G401 (cell line): ENCODE measurements at regions not wholly inside any gene's neighbourhood (a gene's known extent, or its start where the extent isn't known, plus 50 kb on each side); places are given as distances from the start of the nearest gene placed in this dataset.
A peak's percentile ranks its signal among the peaks of the same experiment; 100 is the strongest.

Experiments
- DNase-seq: peaks from one replicate; pipeline ENCODE4 v3.0.0-alpha.2; 2015; ENCODE audit warnings: low spot score
- in situ Hi-C: cut with HindIII; loops from 2 replicates; pipeline ENCODE4 v1.10.0; 2016; ENCODE audit warnings: low sequenced_read_pairs, mixed read lengths

DNA sequence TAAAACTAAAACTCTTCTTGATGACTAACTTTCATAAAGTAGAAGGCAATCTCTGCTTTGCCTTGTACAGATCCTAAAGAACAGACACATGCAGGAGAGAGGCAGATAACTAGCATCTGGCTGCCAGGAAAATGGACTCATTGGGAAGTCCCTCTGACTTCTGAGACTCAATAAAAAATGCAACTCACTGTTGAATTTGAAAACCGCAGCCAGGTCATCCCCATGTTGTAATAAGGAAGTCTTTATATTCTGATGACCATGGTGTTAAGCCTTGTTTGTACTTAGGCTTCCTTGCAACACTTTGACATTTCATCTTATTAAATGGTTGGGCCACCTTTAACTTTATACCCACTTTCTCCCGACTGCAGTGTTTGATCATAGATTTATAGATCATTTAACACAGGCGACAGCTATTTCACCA lies 375.1 kb upstream of the KCNH7 start:
- DNase-seq, result no peak
- in situ Hi-C loops, result no loop called here

GRCh38 chr2:163210430-163210918 lies 371.9 kb upstream of the KCNH7 start:
- no peak for DNase-seq
- in situ Hi-C loops, result no loop called here

- in situ Hi-C loops, result no loop called here
- DNase-seq, result no peak
Observed at GRCh38 chr2:163207693-163208370, 369.3 kb upstream of the KCNH7 start.

GRCh38 chr2:163205589-163206254 lies 367.2 kb upstream of the KCNH7 start:
- DNase-seq, result no peak
- in situ Hi-C loops, result no loop called here

DNA sequence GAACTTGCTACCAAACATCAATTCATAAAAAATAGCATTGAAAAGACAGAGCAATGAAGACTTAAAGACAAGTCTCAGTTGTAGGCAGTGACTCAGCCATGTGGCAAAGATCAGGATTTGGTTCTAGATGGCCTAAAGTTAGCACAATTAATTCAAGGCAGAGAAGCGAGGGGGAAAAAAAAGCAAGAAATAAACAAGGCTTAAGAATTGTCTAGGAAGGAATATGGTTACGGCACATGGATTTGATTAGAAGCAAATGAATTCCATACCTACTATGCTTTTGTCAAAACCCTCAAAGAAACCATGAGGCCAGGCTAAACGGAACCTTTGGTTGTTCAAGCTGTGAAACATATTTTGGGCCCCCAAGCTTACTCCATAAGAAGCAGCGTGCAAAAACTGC lies 362.2 kb upstream of the KCNH7 start:
- DNase-seq, result no peak
- in situ Hi-C loops, result no loop called here

DNA sequence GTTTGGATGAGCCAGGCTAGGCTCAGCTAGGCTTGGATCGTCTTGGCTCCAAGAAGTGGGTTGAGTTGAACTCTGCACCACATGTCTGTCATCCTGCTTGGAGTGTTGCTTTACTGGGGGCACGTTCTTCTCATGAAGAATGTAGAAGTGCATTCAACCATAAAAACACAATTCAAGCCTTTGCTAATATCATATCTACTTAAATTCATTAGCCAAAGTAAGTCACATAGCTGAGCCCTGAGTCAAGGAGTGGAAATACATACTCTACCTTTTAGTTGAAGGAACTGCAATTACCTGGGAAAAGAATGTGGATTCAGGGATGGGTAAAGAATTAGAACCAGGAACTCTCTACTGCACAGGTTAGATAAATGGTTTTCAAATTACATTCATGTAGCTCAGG lies 360.4 kb upstream of the KCNH7 start:
- peak; percentile 33 for DNase-seq
- in situ Hi-C loops, result no loop called here

DNA sequence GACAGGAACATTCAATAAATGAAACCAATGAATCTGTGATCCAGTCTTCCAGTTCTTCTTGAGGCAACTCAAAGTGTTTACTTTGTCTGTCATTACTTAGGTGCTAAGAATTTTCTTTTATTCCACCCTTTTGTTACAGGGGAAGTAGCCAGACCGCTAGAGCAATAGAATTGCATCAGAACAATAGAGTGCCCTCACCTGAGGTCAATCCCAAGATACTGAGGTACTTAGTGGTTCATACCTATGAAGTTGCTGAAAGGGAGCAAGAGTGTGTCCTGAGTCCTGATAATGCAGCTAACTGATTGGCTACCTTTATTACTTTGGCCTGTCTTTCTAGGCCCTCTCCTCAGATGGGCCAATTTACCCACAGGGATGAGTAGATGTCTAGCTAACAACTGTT lies 359.4 kb upstream of the KCNH7 start:
- in situ Hi-C loops, result no loop called here
- peak; percentile 21 for DNase-seq

DNA sequence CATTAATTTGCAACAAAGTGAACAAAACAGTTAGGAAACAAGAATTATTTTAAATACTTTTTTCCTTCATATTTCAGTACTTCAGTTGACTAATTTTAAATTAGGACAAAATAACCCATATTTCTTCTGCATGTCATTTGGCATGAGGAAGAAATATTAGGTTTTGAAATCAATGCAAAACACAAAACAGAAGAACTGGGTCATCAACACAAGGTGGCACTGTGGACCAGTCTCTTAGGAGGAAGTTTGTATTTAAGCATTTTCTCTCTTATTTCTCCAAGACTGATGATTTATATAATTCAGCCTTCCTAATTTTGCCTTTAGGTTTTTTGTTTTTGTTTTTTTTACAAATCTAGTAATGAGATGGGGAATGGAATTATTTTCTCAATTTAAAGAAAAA lies 352.8 kb upstream of the KCNH7 start:
- in situ Hi-C loops, result no loop called here
- peak; percentile 48 for DNase-seq

GRCh38 chr2:163187995-163188655 lies 349.6 kb upstream of the KCNH7 start:
- in situ Hi-C loops, result no loop called here
- DNase-seq, result no peak

DNA sequence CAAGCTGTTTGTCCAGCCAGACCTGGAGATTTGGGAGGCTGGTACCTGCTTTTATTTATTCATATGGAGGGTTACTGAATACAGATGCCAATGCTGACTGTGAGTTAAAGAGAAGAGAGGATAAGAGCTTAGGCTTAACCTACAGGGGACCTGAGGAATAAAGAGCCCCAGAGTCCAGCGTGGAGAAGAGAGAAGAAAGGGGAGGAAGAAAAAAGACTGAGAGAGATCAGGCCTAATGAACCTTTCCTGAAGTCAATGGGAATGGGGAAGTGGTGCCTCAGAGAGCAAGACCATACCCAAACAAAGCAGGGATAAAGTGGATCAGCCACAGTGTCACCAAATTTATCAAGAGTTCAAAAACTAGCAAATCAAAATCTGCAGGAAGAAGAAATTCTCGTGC lies 348.6 kb upstream of the KCNH7 start:
- DNase-seq, result no peak
- in situ Hi-C loops, result no loop called here

- DNase-seq, result no peak
- in situ Hi-C loops, result no loop called here
Observed at GRCh38 chr2:163185160-163185559, 346.6 kb upstream of the KCNH7 start.

DNA sequence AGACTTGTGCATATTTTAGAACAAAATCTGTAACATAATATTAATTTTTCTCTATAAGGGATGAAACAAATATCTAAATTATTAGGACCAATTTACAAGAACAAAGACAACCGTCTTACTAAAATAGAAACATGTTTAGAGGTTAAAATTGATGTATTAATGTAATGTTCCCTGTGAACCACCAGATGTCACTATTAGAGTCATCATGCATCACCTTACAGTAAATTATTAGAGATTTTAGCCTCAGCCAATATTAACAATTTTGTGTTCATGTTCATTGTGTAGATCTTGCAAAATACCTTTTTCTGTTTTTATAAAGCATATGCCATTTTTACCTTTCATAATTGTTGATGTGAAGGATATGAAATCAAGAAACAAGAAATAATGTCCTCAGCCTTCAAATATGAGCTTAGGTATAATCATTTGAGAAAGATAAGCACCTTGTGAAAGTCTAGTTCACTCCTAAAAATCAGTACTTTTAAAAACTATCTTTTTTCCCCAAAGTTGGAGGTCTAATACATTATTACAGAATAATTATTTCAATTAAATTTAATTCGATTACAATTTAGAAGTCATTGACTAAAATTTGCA lies 344.3 kb upstream of the KCNH7 start:
- in situ Hi-C loops, result no loop called here
- no peak for DNase-seq

GRCh38 chr2:163177592-163177991 lies 339.0 kb upstream of the KCNH7 start:
- DNase-seq, result peak; percentile 26
- in situ Hi-C loops, result no loop called here

GRCh38 chr2:163175294-163175693 lies 336.7 kb upstream of the KCNH7 start:
- DNase-seq, result no peak
- in situ Hi-C loops, result no loop called here

GRCh38 chr2:163173591-163173990 lies 335.0 kb upstream of the KCNH7 start:
- in situ Hi-C loops, result no loop called here
- DNase-seq, result no peak

DNA sequence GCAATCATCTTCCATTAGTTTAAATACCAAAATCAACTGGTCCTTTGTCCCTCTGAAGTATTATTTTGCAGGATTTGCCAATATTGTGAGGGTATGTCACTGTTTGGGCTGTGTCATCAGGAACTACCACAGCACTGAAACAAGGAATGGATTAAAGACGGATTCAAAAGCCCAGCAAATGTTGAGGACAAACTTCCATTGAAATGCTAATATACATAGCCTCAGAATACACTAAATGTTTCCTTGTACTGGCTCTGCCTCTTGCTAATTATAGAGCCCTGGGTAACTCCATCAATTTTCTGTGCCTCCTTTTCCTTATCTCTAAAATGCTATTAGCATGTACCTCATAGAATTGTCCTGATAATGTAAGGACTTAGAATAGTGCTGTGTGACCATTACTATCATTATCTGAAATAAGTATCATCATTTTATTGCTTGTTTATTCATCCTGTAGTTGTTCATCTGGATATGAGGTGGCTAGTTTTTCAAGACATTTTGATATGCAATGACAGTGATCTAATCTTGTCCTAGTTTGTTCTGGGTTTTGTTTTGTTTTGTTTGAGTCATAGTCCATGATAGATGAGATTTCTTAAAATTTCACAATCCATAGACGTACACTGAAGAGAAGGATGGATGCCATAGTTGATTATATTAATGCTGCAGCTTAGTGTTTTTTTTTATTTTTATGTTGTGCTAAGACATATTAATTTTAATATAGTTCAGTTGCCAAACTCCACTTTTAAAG lies 333.4 kb upstream of the KCNH7 start:
- in situ Hi-C loops, result no loop called here
- no peak for DNase-seq

- DNase-seq, result no peak
Observed at GRCh38 chr2:163157891-163158496, 319.4 kb upstream of the KCNH7 start.

DNA sequence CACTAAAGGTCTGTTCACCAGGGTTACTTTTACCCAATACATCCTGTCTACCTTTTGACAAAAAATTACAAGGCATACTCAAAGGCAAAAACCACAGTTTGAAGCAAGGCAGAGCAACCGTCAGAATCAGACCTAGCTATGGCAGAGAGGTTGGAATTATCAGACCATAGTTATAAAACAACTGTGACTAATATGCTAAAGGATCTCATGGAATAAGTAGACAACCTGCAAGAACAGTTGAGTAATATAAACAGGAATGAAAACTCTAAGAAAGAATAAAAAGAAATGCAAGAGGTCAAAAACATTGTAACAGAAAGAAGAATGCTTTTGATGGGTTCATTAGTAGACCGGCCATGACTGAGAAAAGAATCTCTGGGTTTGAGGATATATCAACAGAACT lies 318.8 kb upstream of the KCNH7 start:
- no peak for DNase-seq
- in situ Hi-C loops, result no loop called here

More at GRCh38 chr2:163157891-163158496, 319.4 kb upstream of the KCNH7 start:
- in situ Hi-C loops, result no loop called here

- DNase-seq, result no peak
- in situ Hi-C loops, result no loop called here
Observed at GRCh38 chr2:163155925-163156324, 317.4 kb upstream of the KCNH7 start.
